ENCODE measurements at regions not wholly inside any gene's neighbourhood (a gene's known extent, or its start where the extent isn't known, plus 50 kb on each side); places are given as distances from the start of the nearest gene placed in this dataset.
"Not testable (repeated sequence)": the region's sequence is repeated elsewhere in the genome, so short reads cannot be mapped to it uniquely, and the experiment has no call there.

DNA sequence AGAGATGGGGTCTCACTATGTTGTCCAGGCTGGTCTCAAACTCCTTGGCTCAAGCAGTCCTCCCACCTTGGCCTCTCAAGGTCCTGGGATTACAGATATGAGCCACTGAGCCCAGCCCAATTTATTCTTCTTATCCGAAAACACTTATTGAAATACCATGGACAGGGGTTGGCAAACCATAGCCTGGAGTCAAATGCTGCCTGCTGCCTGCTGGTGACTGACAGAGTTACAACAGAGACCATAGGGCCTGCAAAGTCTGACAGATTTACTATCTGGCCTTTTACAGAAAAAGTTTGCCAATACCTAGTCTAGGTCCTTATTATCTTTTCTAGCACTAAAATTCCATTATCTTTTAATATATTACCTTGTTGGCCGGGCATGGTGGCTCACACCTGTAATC is 87.1 kb upstream of the ZNF281 start:
- DNase-seq: no peak

DNA sequence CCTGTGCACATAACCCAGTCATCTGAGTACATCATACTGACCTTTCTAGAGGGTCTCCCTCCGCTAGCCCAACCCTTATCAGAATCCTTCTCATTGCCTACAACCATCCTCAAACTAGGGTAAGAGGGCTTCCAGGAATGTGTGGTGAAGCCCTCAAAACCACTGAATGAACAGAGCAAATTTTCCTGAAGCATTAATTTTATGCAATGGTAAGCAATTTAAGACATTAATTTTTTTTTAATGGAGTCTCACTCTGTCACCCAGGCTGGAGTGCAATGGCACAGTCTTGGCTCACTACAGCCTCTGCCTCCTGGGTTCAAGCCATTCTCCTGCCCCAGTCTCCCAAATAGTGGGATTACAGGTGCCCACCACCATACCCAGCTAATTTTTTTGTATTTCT is 86.1 kb upstream of the ZNF281 start:
- no peak for DNase-seq

DNA sequence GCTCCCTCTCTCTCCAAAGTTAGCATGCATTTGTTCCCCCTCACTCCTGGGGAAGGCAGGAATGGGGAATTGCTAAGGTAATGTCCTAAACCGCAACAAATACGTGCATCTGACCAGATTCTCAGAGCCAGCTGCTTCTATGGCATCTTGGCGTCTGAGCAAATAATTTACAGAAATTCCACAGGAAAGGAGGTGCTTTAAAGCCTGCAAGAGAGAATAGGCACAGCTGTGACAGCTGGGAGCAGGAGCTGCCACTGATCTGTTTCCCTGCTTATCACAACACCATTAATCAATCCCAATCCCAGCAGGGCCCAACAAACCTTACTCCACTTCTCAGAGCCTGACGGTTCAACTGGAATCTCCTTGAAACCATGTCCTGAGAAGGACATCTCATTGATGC is 83.5 kb upstream of the ZNF281 start:
- no peak for DNase-seq

DNA sequence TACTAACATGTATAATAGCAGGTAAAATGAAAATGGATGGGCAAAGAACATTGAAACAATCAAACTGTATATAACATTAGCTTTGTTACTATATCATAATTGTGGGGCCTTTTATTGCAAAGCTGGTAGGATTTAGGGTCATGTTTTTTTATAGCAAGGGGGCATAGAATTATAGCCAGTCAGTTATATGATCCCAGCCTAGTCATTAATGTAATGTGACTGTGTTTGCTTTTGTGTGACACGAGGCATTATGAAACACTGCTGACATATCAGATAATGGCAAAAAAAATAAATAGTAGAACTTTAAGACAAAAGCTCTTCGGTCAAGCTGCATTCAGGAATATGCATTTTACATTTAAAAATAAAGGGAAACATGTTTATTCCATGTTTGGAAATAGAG is 81.3 kb upstream of the ZNF281 start:
- no peak for DNase-seq

DNA sequence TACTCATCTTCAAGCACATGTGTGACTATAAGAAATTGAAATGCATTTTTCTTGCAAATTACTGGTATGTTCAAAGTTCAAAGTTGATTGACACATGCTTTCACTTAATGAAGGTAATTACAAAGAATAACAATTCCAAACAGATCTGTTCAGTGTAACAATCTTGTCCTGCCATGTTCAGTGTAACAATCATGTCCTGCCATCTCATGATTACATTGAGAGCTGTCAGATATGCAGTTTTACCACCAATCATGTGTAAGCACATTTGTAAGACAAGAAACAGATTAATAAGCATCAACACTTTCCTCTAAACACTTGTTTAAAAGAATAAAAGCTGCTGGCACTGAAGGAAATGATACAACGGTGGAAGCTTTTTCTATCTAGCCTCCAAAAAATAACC is 80.3 kb upstream of the ZNF281 start:
- no peak for DNase-seq

DNA sequence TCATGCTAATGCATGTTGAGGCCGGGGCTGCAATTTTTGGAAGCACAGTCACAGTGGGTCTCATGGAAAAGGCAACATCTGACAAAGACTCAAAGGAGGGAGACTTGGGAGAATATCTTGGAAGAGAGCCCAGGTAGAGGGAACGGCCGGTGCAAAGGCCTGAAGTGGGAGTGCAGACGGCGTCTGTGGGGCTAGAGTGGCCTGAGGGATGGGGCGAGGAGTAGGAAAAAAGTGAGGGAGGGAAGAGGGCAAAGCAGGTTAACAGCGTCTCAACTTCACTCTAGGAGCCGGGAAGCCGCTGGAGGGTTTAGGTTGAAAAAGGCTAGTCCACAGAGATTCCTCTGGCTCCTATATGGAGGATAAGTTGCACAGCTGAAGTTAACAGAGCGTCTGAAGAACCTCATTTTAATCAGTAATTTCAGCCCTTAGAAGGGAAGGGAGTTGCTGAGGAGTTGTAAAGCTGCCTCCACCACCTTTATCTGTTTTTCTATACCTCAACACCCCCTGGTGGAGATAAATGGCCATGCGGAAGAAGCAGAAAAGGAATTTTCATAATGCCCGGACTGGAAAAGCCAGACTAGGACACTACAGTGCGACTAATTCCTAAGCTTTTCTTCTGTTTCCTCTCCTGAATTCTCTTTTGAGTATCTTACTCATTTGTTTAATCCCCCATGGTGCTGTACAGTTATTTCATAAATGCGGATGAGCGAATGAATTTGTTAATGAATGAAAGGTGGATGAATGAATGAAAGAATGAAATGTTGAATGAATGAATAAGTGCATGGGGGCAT is 78.7 kb upstream of the ZNF281 start:
- peak; percentile 77 for DNase-seq

DNA sequence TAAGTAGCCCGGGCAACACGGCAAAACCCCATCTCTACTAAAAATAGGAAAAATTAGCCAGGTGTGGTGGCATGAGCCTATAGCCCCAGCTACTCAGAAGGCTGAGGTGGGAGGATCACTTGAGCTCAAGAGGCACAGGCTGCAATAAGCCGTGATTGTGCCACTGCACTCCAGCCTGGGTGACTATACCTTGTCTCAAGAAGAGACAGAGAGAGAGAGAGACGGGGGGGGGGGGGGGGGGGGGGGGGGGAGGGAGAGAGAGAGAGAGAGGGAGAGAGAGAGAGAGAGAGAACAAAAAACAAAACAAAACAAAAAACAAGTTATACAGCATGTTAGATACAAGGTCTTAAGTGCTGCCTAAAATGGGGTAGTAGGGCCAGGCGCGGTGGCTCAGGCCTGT is 77.8 kb upstream of the ZNF281 start:
- no peak for DNase-seq

DNA sequence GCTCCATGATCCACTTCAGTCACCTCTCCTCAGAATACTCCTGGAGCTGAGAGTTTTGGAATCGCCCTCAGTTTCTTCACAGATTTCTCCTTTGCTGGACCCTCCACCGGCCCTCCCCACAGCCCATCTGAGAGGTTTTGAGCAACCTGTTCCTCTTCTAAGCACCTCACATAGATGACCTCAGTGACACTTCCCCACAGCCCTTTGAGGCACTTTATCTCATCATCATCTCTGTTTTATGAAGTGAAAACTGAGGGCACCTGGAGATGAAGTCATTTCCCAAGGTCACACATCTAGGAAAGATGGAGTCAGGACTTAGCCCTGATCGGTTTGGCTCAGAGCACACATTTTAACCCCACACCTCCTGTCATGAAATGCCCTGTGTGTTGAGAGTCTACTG is 76.8 kb upstream of the ZNF281 start:
- peak; percentile 17 for DNase-seq

DNA sequence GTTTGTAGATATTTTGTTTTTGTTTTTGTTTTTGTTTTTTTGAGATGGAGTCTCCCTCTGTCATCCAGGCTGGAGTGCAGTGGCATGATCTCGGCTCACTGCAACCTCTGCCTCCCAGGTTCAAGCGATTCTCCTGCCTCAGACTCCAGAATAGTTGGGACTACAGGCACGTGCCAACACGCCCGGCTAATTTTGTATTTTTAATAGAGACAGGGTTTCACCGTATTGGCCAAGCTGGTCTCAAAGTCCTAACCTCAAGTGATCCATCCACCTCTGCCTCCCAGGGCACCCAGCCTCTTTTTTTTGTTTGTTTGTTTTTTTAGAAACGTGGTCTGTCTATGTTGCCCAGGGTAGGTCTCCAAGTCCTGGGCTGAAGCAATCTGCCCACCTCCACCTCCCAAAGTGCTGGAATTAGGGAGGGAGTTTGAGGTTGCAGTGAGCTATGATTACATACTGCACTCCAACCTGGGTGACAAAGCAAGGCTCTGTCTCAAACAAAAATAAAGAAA is 74.7 kb upstream of the ZNF281 start:
- DNase-seq: not testable (repeated sequence)

DNA sequence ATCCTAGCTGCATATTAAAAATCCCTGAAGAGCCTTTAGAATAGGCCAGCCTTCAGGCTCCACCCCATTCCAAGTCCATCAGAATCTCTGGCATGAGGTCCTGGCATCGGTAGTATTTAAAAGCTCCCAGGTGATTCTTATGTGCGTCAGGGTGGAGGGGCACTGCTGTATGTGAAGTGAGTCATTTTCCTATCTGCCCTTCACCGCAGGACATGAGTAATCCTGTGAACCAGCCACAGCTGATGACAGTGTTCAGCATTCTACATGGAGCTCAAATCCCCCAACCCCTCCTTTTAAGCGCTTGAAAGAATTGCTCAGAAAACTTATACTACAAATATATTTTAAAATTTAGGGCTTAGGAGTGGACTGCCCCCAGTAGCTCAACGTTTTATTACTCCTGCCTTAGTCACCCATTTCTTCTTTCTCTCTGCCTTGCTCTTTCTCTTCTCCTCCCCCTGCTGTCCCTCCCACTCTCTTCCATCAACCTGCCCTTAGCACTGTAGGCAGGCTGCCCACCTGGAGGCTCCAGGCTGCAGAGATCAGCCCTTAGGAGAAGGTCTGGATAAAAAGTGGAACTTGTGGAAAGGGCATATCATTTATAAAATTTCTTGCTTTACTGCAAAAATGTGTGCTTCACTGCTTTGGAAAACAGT is 73.8 kb upstream of the ZNF281 start:
- peak; percentile 92 for DNase-seq

DNA sequence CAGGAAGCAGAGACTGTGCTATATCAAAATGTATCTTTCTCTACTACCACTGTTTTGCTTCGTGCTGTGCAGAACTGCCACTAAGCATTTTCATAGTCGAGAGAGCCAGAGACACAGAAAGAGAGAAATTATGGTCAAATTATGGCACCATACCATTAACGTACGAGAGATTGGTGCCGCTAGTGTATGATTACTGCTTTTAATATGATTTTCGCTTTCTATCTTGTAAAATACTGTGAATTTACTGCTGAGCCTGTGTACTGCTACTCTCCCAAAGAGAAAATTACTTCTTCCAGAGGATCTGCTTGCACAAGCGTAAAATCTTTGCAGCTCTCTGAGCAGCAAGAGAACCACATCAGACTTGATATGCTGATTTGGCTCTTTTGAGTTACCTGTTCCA is 71.1 kb upstream of the ZNF281 start:
- no peak for DNase-seq

DNA sequence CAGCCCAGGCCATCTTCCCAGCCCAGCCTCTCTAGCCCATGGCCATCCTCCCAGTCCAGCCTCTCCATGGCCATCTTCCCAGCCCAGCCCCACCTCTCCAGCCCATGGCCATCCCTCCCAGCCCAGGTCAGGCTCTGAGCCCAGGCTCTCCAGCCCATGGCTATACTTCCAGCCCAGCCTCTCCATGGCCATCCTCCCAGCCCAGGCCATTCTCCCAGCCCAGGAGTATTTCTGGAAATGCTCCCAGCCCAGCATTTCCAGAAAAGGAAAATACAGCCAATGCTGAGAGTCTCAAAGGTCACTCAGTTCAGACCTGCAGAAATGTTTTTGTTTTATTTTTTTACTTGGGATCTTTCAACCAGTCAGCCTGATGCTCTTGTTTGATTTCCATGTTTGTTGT is 70.0 kb upstream of the ZNF281 start:
- DNase-seq: no peak

DNA sequence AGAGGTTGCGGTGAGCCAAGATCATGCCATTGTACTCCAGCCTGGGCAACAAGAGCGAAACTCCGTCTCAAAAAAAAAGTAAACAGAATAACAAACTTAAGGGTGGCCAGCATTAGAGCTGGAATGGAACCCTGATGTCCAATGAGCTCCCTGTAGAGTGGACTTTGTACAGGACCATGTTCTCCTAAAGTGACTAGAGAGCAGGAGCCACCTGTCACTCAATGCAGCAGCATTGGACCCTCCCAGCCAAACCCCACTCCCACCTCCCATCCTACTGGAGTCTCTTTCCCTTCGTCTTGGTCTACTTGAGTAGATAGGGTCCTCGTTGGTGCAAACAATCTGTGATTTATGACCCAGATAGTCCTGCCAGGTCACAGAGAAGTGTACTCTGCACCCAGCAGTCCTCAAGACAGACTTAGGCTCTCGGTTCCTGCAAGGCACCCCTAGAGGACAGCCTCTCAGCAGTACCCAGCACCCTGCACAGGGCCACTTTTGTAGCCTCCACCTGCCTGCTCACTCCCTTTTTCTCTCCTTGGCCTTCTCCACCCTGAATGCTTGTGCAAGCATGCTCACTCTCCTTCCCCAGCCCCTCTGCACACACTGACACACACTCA is 69.2 kb upstream of the ZNF281 start:
- no peak for DNase-seq

DNA sequence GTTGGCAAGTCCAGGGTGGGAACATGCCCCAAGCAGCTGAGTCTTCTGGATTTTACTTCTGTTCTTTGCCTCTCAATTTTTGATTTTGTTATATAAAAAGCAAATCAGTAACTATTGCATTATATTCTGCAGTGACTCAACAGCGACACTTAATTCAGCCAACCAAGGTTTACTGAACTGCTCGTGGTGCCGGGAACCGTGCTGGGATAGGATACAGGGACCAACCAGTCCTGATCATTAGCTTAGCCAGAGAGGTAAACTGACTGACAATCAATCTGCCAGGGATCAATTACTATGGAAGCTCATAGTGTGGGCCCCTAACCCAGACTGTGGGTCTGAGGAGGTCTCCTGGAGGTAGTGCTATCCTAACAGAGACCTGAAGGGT is 68.4 kb upstream of the ZNF281 start:
- no peak for DNase-seq

DNA sequence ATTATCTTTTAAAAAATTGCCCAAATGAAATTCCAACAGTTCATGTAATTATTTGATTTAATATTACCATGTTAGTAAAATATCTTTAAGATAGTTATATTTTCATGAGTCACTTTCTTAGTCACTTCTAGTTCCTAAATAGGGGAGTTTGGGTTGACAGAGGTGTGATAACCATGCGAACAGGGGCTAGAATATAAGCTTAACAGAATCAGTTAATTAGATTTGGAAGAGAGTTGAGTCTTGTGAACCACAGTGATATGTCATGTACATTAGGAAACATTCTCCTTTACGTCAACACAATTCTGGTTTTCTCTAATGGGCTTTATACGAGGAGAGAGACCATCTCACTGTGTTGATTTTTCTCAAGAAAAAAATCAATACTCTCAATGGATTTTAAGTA is 64.8 kb upstream of the ZNF281 start:
- peak; percentile 23 for DNase-seq

DNA sequence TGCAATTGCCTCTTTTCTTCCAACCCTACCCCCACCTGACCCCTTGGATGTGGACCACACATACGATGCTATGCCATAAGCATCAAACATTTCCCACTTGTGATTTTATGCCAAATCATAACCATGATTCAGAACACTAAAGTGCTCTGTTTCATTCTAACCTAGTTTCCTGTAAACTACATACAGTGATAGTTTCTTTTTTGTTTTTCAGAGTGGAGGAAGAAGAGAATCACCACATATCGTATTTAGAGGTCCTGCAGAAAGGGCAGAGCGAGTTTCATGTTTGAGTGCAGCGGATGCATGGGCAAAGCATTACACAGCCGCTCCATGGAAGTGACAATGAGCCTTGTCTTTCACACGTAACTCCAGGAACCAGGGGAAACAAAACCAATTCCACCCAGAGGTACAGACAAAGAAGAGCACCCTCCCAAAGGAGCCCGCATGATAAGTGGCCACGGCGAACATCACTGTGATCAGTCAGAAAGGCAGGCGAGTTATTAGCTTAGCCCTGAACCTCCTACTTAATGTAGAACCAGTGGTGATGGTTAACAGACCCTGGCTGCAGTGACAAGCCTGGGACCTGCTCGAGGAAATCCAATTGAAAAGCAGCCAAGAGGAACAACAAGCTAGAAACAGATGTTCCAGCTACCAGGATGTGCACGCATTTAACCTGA is 64.0 kb upstream of the ZNF281 start:
- peak; percentile 76 for DNase-seq

DNA sequence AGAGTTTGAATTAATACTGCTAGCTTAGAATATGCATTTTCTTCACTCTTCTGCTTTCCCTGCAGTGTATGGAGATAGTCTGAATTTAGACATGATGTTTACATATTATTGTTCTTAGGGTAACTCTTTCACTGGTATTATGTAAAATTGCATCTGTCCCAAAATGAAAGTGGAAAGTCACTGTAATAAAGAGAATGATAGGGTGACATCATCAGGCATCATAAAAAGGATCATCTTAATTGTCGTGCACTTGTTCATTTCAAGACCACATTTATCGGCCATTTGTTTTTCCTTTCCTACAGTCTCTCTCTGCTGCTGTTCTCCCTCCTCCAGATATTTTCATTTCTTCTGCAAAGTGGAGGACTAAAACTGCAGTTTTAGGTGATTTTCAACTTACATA is 61.9 kb upstream of the ZNF281 start:
- peak; percentile 68 for DNase-seq

DNA sequence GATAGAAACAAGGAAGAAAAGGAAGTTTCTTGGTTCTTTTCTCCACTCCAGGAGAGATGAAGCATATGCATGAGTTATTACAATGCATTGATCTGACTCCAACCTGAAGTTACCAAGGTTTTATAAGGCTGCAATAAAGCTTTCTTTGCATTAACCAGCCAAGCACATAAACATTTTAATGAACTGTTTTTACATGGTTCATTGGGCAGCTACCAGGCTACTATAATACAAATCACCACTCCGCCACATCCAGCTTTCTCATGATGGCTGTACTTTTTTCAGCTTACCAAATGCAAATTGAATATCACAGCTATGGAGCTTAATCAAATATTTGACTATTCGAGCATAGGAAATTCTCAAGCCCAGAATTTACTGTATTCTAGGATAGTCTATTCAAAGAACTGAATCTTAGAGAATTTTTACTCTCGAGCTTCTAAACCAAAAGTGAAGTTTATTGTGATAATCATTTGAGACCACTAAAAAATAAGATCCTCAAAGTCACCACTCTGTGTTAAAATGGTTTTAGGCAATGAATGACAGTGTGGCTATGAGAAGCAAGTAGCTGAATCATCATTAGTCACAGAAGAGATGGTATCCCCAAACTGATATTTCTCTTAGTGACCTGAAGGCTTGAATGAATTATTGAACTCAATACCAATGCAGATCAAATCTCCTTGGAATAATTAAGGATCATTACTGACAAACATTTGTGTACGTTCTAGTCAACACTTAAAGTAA is 58.6 kb upstream of the ZNF281 start:
- DNase-seq: no peak

DNA sequence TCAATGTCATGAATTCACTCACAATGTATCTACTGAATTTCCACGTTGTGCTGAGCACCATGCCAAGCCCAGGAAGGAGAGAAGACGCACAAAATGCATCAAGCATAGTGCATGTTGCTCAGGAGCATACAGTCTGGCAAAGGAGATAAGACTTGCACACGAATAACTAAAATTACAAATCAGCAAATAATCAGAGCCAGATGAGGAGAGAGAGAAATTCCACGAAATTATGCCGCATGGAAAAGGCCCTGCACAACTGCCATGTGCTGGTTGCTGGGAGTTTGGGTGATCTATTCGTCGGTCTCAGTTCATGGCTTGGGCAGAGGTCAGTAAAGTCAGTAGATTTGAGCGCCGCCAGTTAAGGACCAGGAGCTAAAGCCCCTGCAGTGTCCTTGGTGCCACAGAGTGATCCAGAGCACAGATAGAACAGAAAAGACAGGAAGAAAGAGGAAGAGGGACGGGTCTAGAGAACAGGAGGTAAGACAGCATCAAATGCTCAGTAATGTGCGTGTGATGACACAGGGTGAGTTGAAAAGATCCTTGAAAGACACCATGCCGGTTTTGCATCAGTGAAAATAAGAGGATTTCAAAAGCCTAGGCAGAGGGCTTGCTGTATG is 55.1 kb upstream of the ZNF281 start:
- DNase-seq: no peak
